ENCODE measurements at regions not wholly inside any gene's neighbourhood (a gene's known extent, or its start where the extent isn't known, plus 50 kb on each side); places are given as distances from the start of the nearest gene placed in this dataset.
A peak's percentile ranks its signal among the peaks of the same experiment; 100 is the strongest.

GRCh38 chr6:114432400-114432799, 89.6 kb upstream of the HS3ST5 start:
- no peak for FAIRE-seq
- Histone ChIP-seq H3K9ac (ENCODE audit: insufficient read depth in 1 of 2, low read depth in 2 of 2, low read length in 2 of 2) (no peak overlapping the region), H3K9me3 (replicated peaks; ENCODE audit: control insufficient read depth, insufficient read depth, low read depth, low read length) (no peaks in the 10 kb centered on the region), H3K27me3 (ENCODE audit: control insufficient read depth in 2 of 2, insufficient read depth in 2 of 2, low read length in 2 of 2) (no peaks in the 10 kb centered on the region), H3K4me1 (replicated peaks in 1 of 2; ENCODE audit: control insufficient read depth in 2 of 2, insufficient read depth in 2 of 2, low read length in 2 of 2) (no peaks in the 10 kb centered on the region), H3K36me3 (ENCODE audit: control insufficient read depth, insufficient read depth, low read length) (no peaks in the 10 kb centered on the region), H3K4me2 (ENCODE audit: insufficient read depth, low read length) (no peak overlapping the region), H3K4me3 (no peak overlapping the region), H3K79me2 (ENCODE audit: control insufficient read depth, insufficient read depth, low read length) (no peaks in the 10 kb centered on the region), H3K27ac (ENCODE audit: extremely low read depth, low read depth, low read length) (no peak overlapping the region), H4K20me1 (replicated peaks; ENCODE audit: control insufficient read depth, insufficient read depth, low read length) (no peaks in the 10 kb centered on the region), H3K9me1 (ENCODE audit: control insufficient read depth, insufficient read depth, low read length) (no peaks in the 10 kb centered on the region), H2AFZ (ENCODE audit: low read depth, low read length) (no peak overlapping the region)
- no TSS peak for BruUV-seq (replicated peaks)
- DNase-seq (ENCODE audit: extremely low read depth in 1 of 4, low spot score in 3 of 4): no peak
- intact Hi-C loops (cut with micrococcal nuclease): no loop called here
- CTCF ChIA-PET (ENCODE audit: low intra/inter-chr PET ratio): no interaction called here
- ATAC-seq: no peak
- POLR2A ChIA-PET: interaction anchor here (0.6 kb wide), 1 partner anchor 335 kb away, joined by 3 read pairs; no protein-coding TSS in a partner anchor
- in situ Hi-C loops (cut with MboI): no loop called here
- peak; percentile 20; the same call in 1 of the 2 replicates for TF ChIP-seq REST (IDR thresholded peaks at IDR 0.05; ENCODE audit: borderline replicate concordance)
- TF ChIP-seq REST (CRISPR knock-in tag; IDR thresholded peaks at IDR 0.05; ENCODE audit: low read depth): no peak
- no peak for TF ChIP-seq ZBTB33 (CRISPR knock-in tag; IDR thresholded peaks at IDR 0.05)
- WGBS (ENCODE audit: insufficient coverage, low coverage, missing lambda C conversion rate): 0% methylated on average over 1 of the region's 1 CpG

Data from K562 (cell line).